ENCODE measurements at regions not wholly inside any gene's neighbourhood (a gene's known extent, or its start where the extent isn't known, plus 50 kb on each side); places are given as distances from the start of the nearest gene placed in this dataset.
A peak's percentile ranks its signal among the peaks of the same experiment; 100 is the strongest.
"Not testable (repeated sequence)": the region's sequence is repeated elsewhere in the genome, so short reads cannot be mapped to it uniquely, and the experiment has no call there.

DNA sequence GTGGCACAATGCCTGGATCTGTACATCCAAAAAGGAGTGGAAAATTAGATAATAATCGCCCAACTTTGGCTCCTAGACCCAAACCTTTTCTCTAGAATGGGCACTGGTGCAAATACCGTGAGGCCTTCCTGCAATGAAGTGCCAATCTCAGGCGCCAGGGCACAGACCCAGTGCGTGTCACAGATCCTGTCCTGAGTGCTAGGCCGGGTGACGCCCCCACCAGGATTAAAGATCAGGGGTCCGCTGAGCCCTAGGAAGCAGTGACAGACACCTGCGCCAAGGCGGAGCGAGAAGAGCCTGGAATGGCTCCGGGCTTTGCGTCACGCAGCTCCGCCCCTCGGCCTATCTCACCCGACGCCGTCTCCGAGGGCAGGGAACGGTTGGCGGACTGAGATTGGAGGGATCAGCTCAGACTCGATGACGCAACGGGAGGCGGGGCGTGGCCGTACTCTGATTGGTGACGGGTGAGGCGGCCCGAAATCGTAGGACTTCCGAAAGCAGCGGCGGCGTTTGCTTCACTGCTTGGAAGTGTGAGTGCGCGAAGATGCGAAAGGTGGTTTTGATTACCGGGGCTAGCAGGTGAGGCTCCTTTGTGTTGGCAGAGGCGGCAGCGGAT lies 261.9 kb downstream of the ZNF37A start:
- not testable (repeated sequence) for H3K27ac ChIP-seq (replicated peaks); H3K27me3 ChIP-seq (ENCODE audit: insufficient read depth, poor library complexity, severe bottlenecking)
- H3K4me3 ChIP-seq (replicated peaks; ENCODE audit: insufficient read depth, low read length): peak overlapping the region; percentile 58
- peak; percentile 35 to 71 for DNase-seq (ENCODE audit: low read depth in 1 of 2, low spot score in 1 of 2)

DNA sequence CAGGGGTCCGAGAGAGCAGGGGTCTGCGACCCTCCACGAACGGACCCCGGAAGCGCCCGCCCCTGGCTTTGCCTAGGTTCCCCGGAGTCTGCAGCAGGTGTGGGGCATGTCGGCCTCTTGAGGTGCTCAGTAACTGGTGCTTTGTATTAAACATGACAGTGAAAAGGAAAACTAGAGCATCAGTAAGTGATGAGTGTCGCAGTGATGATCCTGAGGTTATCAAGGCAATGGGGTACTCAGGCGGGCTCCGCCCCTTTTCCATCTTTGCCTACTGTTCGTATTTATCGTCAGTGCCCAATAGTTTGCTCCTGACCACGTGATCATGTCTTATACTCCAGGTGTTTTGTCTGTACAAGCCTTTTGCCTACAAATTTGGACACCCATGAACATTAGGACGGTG lies 262.4 kb downstream of the ZNF37A start:
- H3K4me3 ChIP-seq (replicated peaks; ENCODE audit: insufficient read depth, low read length): peak overlapping the region; percentile 58
- not testable (repeated sequence) for H3K27ac ChIP-seq (replicated peaks); DNase-seq (ENCODE audit: low read depth in 1 of 2, low spot score in 1 of 2); H3K27me3 ChIP-seq (ENCODE audit: insufficient read depth, poor library complexity, severe bottlenecking)

DNA sequence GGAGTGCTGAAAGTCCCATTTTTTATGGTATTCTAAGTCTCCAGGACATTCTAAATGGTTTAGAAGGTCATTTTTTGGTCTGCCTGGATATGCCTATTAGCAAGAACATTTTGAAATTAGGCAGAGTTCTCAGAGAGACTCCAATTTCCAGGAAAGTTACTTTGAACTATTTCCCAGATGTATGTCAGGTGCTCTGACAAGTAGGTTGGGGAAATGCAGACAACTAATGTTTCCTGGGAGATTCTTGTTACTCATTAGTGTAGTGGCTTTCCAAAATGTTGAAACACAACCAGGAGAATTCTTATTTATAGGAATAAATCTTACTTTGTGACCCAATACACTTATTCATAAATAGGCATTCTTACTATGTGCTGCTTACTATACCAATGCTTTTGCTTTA lies 268.4 kb downstream of the ZNF37A start:
- not testable (repeated sequence) for H3K27ac ChIP-seq (replicated peaks); DNase-seq (ENCODE audit: low read depth in 1 of 2, low spot score in 1 of 2); H3K4me3 ChIP-seq (replicated peaks; ENCODE audit: insufficient read depth, low read length); H3K27me3 ChIP-seq (ENCODE audit: insufficient read depth, poor library complexity, severe bottlenecking)

DNA sequence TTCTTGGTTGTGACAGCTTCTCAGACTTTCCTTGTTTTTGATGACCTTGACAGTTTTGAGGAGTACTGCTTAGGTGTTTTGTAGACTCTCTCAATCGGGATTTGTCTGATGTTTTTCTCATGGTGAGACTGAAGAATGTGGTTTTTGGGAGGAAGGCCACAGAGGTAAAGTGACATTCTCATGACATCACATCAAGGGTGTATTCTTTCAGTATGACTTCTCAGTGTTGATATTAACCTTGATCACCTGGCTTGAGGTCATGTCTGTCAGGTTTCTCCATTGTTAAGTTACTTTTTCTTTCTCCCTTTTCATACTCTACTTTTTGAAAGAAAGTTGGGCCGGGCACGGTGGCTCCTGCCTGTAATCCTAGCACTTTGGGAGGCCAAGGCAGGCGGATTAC lies 269.9 kb downstream of the ZNF37A start:
- H3K27ac ChIP-seq (replicated peaks); H3K27me3 ChIP-seq (ENCODE audit: insufficient read depth, poor library complexity, severe bottlenecking); DNase-seq (ENCODE audit: low read depth in 1 of 2, low spot score in 1 of 2); H3K4me3 ChIP-seq (replicated peaks; ENCODE audit: insufficient read depth, low read length): not testable (repeated sequence)

DNA sequence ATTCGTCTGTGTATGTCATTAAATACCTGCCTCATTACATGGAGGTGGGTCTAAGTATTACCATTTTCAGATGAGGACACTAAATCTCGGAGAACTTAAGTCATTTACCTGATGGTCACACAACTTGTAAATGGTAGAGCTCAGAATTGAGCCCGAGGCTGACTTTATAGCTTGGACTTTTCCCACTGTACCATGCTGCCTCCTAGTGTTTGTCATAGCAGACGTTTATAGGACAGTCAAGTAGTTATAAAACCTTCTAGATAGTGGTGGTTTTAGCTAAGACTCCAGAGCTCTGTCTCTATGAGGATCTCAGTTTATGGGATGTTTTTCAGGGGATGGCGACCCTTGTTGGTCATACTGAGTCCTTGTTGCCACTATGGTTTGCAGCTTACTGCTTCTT lies 271.8 kb downstream of the ZNF37A start:
- H3K27me3 ChIP-seq (ENCODE audit: insufficient read depth, poor library complexity, severe bottlenecking); H3K4me3 ChIP-seq (replicated peaks; ENCODE audit: insufficient read depth, low read length); H3K27ac ChIP-seq (replicated peaks): not testable (repeated sequence)
- DNase-seq (ENCODE audit: low read depth in 1 of 2, low spot score in 1 of 2): peak in 1 of 2 experiments; percentile 30

DNA sequence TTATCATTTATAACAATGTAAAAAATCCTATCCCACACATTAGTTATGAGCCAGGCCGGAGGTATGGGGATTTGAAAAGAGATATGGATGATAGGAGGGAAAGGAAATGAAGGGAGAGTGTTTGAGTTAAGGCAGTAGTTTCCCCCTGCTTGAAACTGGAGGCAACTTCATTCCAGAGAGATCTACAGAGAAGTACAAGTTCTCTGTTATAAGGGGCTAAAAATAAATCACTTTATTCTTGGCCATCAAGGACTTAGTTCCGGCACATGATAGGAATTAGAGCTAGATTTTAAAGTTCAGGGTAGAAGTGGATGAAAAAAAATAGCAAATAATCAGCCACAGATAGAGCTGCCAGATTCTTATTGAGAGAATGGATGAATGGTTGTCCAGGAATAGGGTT lies 289.7 kb downstream of the ZNF37A start:
- H3K4me3 ChIP-seq (replicated peaks; ENCODE audit: insufficient read depth, low read length); H3K27ac ChIP-seq (replicated peaks); DNase-seq (ENCODE audit: low read depth in 1 of 2, low spot score in 1 of 2); H3K27me3 ChIP-seq (ENCODE audit: insufficient read depth, poor library complexity, severe bottlenecking): not testable (repeated sequence)

DNA sequence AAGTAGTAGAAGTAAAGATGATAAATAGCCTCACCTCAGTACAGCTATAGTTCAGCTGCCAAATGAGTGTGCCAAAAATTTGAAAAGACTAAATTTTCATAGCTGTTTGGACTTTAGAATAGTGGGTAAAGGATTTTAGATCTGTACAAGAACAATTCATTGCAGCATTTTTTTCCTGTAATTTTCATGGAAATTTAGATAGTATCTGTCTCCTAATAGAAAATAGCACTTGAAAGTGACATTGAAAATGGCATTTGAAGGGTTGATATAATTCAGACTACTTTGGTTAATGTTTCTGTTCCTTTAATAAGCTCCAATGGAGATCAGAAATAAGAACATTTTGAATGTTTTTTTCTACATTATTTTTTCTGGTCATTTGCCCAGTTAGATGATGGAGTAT lies 292.7 kb downstream of the ZNF37A start:
- H3K27ac ChIP-seq (replicated peaks); H3K27me3 ChIP-seq (ENCODE audit: insufficient read depth, poor library complexity, severe bottlenecking); DNase-seq (ENCODE audit: low read depth in 1 of 2, low spot score in 1 of 2); H3K4me3 ChIP-seq (replicated peaks; ENCODE audit: insufficient read depth, low read length): not testable (repeated sequence)

DNA sequence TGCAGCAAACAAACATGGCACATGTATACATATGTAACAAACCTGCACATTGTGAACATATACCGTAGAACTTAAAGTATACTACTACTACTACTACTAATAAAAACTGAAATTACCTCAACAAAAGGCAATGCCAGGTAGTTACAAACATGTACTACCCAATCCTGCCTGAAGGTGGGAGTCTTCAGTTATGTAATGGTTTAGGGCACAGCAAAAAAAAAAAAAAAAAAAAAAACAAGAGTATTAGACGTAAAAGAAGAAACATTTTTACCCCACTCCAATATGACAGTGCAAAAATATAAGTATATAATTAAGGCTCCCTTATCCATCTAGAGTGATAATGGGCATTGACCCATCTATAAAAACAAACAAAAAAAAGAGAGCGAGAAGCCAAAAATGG lies 296.6 kb downstream of the ZNF37A start:
- peak in 1 of 2 experiments; percentile 24 for DNase-seq (ENCODE audit: low read depth in 1 of 2, low spot score in 1 of 2)
- not testable (repeated sequence) for H3K27ac ChIP-seq (replicated peaks); H3K4me3 ChIP-seq (replicated peaks; ENCODE audit: insufficient read depth, low read length); H3K27me3 ChIP-seq (ENCODE audit: insufficient read depth, poor library complexity, severe bottlenecking)

DNA sequence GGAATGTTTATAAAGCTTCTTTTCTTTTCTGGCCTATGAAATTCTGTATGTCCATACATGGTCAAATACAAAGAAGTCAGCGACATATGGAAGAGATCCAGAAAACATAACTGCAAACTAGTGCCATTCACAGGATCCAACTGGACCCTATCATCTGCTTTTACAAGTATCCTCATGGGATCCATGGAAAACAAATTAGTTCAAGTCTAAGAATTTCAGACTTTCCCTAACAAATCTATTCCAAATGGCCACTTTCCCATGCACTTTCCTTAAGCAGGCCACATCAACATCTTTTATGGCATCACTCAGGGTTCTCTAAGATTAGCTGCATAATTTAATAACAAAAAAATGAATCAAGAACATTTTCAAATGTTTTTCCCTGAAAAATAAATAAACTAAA lies 301.3 kb downstream of the ZNF37A start:
- not testable (repeated sequence) for H3K27ac ChIP-seq (replicated peaks); H3K27me3 ChIP-seq (ENCODE audit: insufficient read depth, poor library complexity, severe bottlenecking); H3K4me3 ChIP-seq (replicated peaks; ENCODE audit: insufficient read depth, low read length); DNase-seq (ENCODE audit: low read depth in 1 of 2, low spot score in 1 of 2)

DNA sequence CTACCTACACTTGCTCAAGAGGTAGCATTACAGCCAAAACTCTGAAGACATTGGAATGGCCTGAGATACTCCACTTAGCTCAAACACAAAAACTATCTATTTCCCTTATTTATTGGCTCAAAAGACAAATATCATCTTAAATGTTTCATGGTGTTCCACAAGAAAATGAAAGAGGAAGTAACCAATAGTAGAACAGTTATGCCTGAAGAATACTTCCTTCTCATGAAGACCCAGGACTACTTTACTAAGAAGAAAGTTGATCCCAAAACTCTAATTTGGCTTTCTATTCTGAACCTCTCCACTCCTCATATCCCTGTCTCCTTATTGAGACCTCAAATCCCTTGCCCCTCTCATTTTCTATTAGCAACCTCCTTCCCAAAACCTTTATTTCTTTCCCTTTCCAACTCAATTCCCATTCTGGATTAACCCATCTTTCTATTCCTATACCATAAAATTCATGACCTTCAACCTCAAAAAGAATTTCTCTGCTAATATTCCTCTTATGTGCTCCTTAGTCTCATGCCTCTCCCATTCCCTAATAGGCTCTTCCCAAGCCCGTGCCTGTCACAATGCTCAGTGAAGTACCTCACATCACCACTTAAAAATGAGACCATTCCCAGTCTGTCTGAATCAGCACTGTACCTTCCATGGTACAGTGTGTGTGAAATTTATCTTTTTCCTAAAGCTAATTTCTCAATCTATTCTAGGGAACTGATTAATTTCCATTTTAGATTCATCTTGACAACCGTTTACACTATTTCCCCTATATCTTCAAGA lies 302.2 kb downstream of the ZNF37A start:
- H3K27ac ChIP-seq (replicated peaks); H3K27me3 ChIP-seq (ENCODE audit: insufficient read depth, poor library complexity, severe bottlenecking); H3K4me3 ChIP-seq (replicated peaks; ENCODE audit: insufficient read depth, low read length); DNase-seq (ENCODE audit: low read depth in 1 of 2, low spot score in 1 of 2): not testable (repeated sequence)

DNA sequence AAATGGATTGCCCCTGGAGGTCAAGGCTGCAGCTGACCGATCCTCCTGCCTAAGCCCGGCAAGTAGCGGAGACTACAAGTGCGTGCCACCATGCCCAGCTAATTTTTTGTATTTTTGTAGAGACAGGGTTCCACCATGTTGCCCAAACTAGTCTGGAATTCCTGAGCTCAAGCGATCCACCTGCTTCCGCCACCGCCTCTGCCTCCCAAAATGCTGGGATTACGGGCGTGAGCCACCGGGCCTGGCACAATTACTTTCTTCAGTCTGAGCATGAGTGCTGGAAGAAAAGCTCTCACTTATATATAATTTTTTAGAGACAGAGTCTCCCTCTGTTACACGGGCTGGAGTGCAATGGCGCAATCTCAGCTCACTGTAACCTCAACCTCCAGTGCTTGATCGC lies 307.4 kb downstream of the ZNF37A start:
- DNase-seq (ENCODE audit: low read depth in 1 of 2, low spot score in 1 of 2); H3K27me3 ChIP-seq (ENCODE audit: insufficient read depth, poor library complexity, severe bottlenecking); H3K27ac ChIP-seq (replicated peaks): not testable (repeated sequence)
- H3K4me3 ChIP-seq (replicated peaks; ENCODE audit: insufficient read depth, low read length): 0 out of 2 replicates have a peak overlapping the region, but pooled peaks have one; percentile 79
